Fibroblast of lung (primary cell): ENCODE measurements at regions not wholly inside any gene's neighbourhood (a gene's known extent, or its start where the extent isn't known, plus 50 kb on each side); places are given as distances from the start of the nearest gene placed in this dataset.

Experiments
- DNase-seq, 2 donors: peaks; one replicate each; pipeline versions ENCODE4 v3.0.0 to v3.0.0-alpha.2; 2010; ENCODE audit warnings: low read depth in 2 of 2
- H2AFZ ChIP-seq: 2 replicates; pipeline ENCODE4 v1.5.1; 2012; ENCODE audit warnings: low read length, control low read depth, inconsistent platforms
- H3K27ac ChIP-seq: 2 replicates; pipeline ENCODE4 v1.5.1; 2011; ENCODE audit warnings: low read length, control low read depth; ENCODE audit not compliant: insufficient read depth
- H3K27me3 ChIP-seq: 2 replicates; pipeline ENCODE4 v1.5.1; 2011; ENCODE audit warnings: mild to moderate bottlenecking, low read length; ENCODE audit not compliant: control insufficient read depth, insufficient read depth
- H3K36me3 ChIP-seq: 2 replicates; pipeline ENCODE4 v1.5.1; 2011; ENCODE audit warnings: low read length; ENCODE audit not compliant: control insufficient read depth, insufficient read depth
- H3K4me1 ChIP-seq: 2 replicates; pipeline ENCODE4 v1.5.1; 2011; ENCODE audit warnings: low read length; ENCODE audit not compliant: control insufficient read depth, insufficient read depth; ENCODE audit errors: extremely low read depth
- H3K4me2 ChIP-seq: 2 replicates; pipeline ENCODE4 v1.5.1; 2011; ENCODE audit warnings: low read length, control low read depth; ENCODE audit not compliant: insufficient read depth; ENCODE audit errors: extremely low read depth
- H3K4me3 ChIP-seq, 4 experiments: fragments of 200-600 bp in 1 of 4; sonication (generic) in 1 of 4; replicated peaks in 1 of 4; 2 replicates each; pipeline ENCODE4 v1.5.1; 2011 to 2016; ENCODE audit warnings: low read length in 4 of 4, low read depth in 3 of 4, mild to moderate bottlenecking in 3 of 4, control low read depth in 2 of 4, inconsistent platforms in 1 of 4, mixed read lengths in 1 of 4; ENCODE audit not compliant: insufficient read depth in 1 of 4; ENCODE audit errors: control extremely low read depth in 1 of 4
- H3K79me2 ChIP-seq: 2 replicates; pipeline ENCODE4 v1.5.1; 2012; ENCODE audit warnings: mild to moderate bottlenecking, low read length, inconsistent platforms; ENCODE audit not compliant: control insufficient read depth, insufficient read depth
- H3K9ac ChIP-seq: 2 replicates; pipeline ENCODE4 v1.5.1; 2011; ENCODE audit warnings: mild to moderate bottlenecking, low read length, control low read depth; ENCODE audit not compliant: insufficient read depth
- H3K9me3 ChIP-seq: 2 replicates; pipeline ENCODE4 v1.5.1; 2012; ENCODE audit warnings: low read depth, low read length; ENCODE audit not compliant: control insufficient read depth, insufficient read depth
- H4K20me1 ChIP-seq: 2 replicates; pipeline ENCODE4 v1.5.1; 2011; ENCODE audit warnings: low read length; ENCODE audit not compliant: control insufficient read depth, insufficient read depth; ENCODE audit errors: extremely low read depth
- CTCF ChIP-seq, 2 donors: IDR thresholded peaks in 1 of 2; conservative IDR thresholded peaks in 1 of 2; 1 replicate in 1 of 2; 2 replicates in 1 of 2; pipeline ENCODE4 v1.5.1; 2011 to 2012; ENCODE audit warnings: low read length in 2 of 2, control low read depth in 1 of 2, inconsistent platforms in 1 of 2, low read depth in 1 of 2, mild to moderate bottlenecking in 1 of 2
- EZH2 ChIP-seq: IDR thresholded peaks from 2 replicates; pipeline ENCODE4 v1.5.1; 2012; ENCODE audit warnings: low read length, control low read depth, mild to moderate bottlenecking; ENCODE audit errors: missing control alignments

GRCh38 chr1:23614032-23614660 lies 54.8 kb upstream of the ID3 start:
- TF ChIP-seq EZH2: no peak
- TF ChIP-seq CTCF (conservative IDR thresholded peaks at IDR 0.05 in 1 of 2, IDR thresholded peaks at IDR 0.05 in 1 of 2; ENCODE audit: low read depth in 1 of 2, low read length in 2 of 2): no peak
- Histone ChIP-seq H3K27me3 (peaks cover 22% of the 10 kb centered on the region), H3K4me1 (no peaks in the 10 kb centered on the region), H3K79me2 (no peaks in the 10 kb centered on the region), H3K27ac (no peak overlapping the region), H3K9ac (no peak overlapping the region), H3K36me3 (no peaks in the 10 kb centered on the region), H4K20me1 (no peaks in the 10 kb centered on the region), H3K4me3 (no peak overlapping the region), H3K4me2 (no peak overlapping the region), H2AFZ (no peak overlapping the region), H3K9me3 (no peaks in the 10 kb centered on the region)
- no peak for DNase-seq

- no peak overlapping the region for H3K9ac ChIP-seq
- H3K4me3 ChIP-seq: no peak overlapping the region
- H3K9me3 ChIP-seq: no peaks in the 10 kb centered on the region
- H3K79me2 ChIP-seq: no peaks in the 10 kb centered on the region
- peaks cover 20% of the 10 kb centered on the region for H3K27me3 ChIP-seq
- H4K20me1 ChIP-seq: no peaks in the 10 kb centered on the region
- H3K4me2 ChIP-seq: no peak overlapping the region
- no peaks in the 10 kb centered on the region for H3K4me1 ChIP-seq
- TF ChIP-seq CTCF (conservative IDR thresholded peaks at IDR 0.05 in 1 of 2, IDR thresholded peaks at IDR 0.05 in 1 of 2; ENCODE audit: low read depth in 1 of 2, low read length in 2 of 2) (no peak), EZH2 (no peak)
- no peaks in the 10 kb centered on the region for H3K36me3 ChIP-seq
- H2AFZ ChIP-seq: no peak overlapping the region
- H3K27ac ChIP-seq: no peak overlapping the region
- DNase-seq: no peak
Measured at GRCh38 chr1:23613191-23614031, 54.1 kb upstream of the ID3 start.

- H3K4me2 ChIP-seq: no peak overlapping the region
- H3K27me3 ChIP-seq: peaks cover 19% of the 10 kb centered on the region
- H3K4me3 ChIP-seq: no peak overlapping the region
- H3K27ac ChIP-seq: no peak overlapping the region
- no peak for DNase-seq
- no peaks in the 10 kb centered on the region for H3K79me2 ChIP-seq
- no peak overlapping the region for H3K9ac ChIP-seq
- H4K20me1 ChIP-seq: no peaks in the 10 kb centered on the region
- TF ChIP-seq CTCF (conservative IDR thresholded peaks at IDR 0.05 in 1 of 2, IDR thresholded peaks at IDR 0.05 in 1 of 2; ENCODE audit: low read depth in 1 of 2, low read length in 2 of 2): no peak
- TF ChIP-seq EZH2: no peak
- H2AFZ ChIP-seq: no peak overlapping the region
- no peaks in the 10 kb centered on the region for H3K36me3 ChIP-seq
- no peaks in the 10 kb centered on the region for H3K9me3 ChIP-seq
- no peaks in the 10 kb centered on the region for H3K4me1 ChIP-seq
Measured at GRCh38 chr1:23611601-23612327, 52.5 kb upstream of the ID3 start.
